LNCaP clone FGC (cell line): ENCODE measurements at regions not wholly inside any gene's neighbourhood (a gene's known extent, or its start where the extent isn't known, plus 50 kb on each side); places are given as distances from the start of the nearest gene placed in this dataset.

Source experiments
- DNase-seq: peaks from one replicate; pipeline ENCODE4 v3.0.0-alpha.2; 2011; ENCODE audit warnings: low read depth
- H3K4me3 ChIP-seq: 2 replicates; pipeline ENCODE4 v1.5.1; 2011; ENCODE audit warnings: mild to moderate bottlenecking, low read depth, low read length, control low read depth
- TF ChIP-seq, protein P1 (sequence below): IDR thresholded peaks from 2 replicates; pipeline ENCODE4 v1.5.1; 2012; ENCODE audit warnings: mild to moderate bottlenecking; ENCODE audit not compliant: control insufficient read depth, insufficient read depth; ENCODE audit errors: extremely low read depth

- DNase-seq: no peak
- TF ChIP-seq, protein P1, sequence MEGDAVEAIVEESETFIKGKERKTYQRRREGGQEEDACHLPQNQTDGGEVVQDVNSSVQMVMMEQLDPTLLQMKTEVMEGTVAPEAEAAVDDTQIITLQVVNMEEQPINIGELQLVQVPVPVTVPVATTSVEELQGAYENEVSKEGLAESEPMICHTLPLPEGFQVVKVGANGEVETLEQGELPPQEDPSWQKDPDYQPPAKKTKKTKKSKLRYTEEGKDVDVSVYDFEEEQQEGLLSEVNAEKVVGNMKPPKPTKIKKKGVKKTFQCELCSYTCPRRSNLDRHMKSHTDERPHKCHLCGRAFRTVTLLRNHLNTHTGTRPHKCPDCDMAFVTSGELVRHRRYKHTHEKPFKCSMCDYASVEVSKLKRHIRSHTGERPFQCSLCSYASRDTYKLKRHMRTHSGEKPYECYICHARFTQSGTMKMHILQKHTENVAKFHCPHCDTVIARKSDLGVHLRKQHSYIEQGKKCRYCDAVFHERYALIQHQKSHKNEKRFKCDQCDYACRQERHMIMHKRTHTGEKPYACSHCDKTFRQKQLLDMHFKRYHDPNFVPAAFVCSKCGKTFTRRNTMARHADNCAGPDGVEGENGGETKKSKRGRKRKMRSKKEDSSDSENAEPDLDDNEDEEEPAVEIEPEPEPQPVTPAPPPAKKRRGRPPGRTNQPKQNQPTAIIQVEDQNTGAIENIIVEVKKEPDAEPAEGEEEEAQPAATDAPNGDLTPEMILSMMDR: no peak
These were observed 113.8 kb upstream of the UXS1 start for GRCh38 chr2:106307860-106308259.

GRCh38 chr2:106306387-106306786 lies 112.3 kb upstream of the UXS1 start:
- H3K4me3 ChIP-seq: no peak overlapping the region
- TF ChIP-seq, protein P1: no peak
- DNase-seq: no peak

More at GRCh38 chr2:106307860-106308259, 113.8 kb upstream of the UXS1 start:
- H3K4me3 ChIP-seq: no peak overlapping the region

DNA sequence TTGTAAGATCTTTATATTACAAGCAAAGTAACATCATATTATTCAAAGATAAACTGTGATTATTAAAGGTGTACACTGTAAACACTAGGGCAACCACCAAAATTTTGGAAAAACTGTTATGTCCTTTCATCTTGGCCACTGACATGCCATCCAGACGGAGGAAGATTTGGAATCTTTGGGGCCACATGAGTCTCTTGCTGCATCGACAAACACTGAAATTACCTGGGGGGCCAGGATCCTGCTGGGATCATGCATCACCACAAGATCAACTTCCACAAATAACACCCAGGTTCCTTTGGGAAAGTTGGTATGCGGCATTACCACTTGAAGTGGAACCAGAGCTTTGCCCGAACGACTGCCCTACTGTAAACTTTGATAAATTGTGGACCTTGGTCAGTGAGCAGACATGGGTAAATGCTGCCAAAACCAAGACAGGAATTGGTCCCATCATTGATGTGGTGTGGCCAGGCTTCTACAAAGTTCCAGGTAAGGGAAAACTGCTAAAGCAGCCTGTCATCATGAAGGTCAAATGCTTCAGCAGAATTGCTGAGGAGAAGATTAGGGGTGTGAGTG lies 110.6 kb upstream of the UXS1 start:
- no peak for DNase-seq
- H3K4me3 ChIP-seq: no peak overlapping the region
- TF ChIP-seq, protein P1: no peak

DNA sequence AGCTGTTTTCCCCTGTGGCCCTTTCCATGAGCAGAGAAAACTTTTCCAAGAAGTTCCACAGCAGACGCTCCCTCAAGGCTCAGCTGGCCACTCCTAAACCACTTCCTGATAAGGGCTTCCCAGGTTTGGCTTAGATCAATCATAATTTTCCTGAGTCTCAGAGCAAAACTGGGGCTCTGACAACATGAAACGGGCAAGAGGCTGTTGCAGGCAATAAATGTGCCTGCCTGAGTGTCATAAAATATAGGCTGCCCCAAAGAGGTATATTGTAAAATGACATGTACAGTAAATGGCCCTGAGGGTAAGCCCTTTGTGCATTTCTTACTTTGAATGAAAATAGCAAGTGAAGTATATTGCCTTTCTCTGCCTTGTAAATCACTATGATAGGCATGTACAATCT lies 105.6 kb upstream of the UXS1 start:
- TF ChIP-seq, protein P1: no peak
- no peak for DNase-seq
- H3K4me3 ChIP-seq: no peak overlapping the region

- no peak overlapping the region for H3K4me3 ChIP-seq
- no peak for DNase-seq
- TF ChIP-seq, protein P1: no peak
These were observed 102.2 kb upstream of the UXS1 start for GRCh38 chr2:106296182-106296815.

DNA sequence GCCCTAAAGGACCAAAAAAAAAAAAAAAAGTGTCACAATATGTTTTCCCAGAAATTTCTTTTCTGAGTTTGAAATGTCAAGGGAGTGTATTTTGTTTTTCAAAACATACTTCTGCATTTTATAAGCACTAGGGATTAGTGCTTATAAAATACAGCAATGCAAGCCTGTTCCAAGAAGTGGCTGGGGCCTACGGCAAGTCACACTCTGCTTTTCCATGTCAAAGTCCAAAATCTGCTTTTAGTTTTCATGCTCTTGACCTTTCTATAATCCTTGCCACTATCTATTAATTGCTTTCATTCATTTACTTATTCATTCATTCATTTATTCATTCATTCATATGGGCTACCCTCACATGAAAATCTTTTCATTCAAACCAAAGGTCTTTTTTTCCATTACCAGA lies 100.1 kb upstream of the UXS1 start:
- no peak for DNase-seq
- no peak overlapping the region for H3K4me3 ChIP-seq
- TF ChIP-seq, protein P1: no peak
